Panc1 (cell line): ENCODE measurements at regions not wholly inside any gene's neighbourhood (a gene's known extent, or its start where the extent isn't known, plus 50 kb on each side); places are given as distances from the start of the nearest gene placed in this dataset.

Experiments
- ATAC-seq: fragments of 200-7000 bp; cut with Tn5 transposase; 2 replicates; pipeline ENCODE4 v1.9.1; 2020; ENCODE audit warnings: mild to moderate bottlenecking, moderate library complexity
- BruUV-seq: library from RNA; stranded (reverse); fragments of 400-500 nt; replicated peaks from 2 replicates; lab custom pipeline; 2021; lab: Mats Ljungman, UMichigan
- CTCF ChIA-PET: fragments of 300-600 bp; sonication (Branson Sonifier 250); formaldehyde crosslinking; loops from one replicate; lab custom pipeline; 2022; ENCODE audit warnings: antibody characterized with exemption; lab: Charles Lee
- POLR2A ChIA-PET: fragments of 300-600 bp; sonication (Branson Sonifier 250); formaldehyde crosslinking; loops from one replicate; lab custom pipeline; 2022; ENCODE audit warnings: antibody characterized with exemption; lab: Charles Lee
- DNase-seq: peaks from one replicate; pipeline ENCODE4 v3.0.0-alpha.2; 2010; ENCODE audit warnings: low read depth, low spot score
- H3K27ac ChIP-seq: 2 replicates; pipeline ENCODE4 v1.5.1; 2011; ENCODE audit warnings: mild to moderate bottlenecking, low read length, inconsistent platforms
- H3K27me3 ChIP-seq: fragments of 200-500 bp; sonication (Bioruptor generic); 2 replicates; pipeline ENCODE4 v1.6.0; 2014; ENCODE audit warnings: low read length, inconsistent platforms; ENCODE audit not compliant: control insufficient read depth, insufficient read depth
- H3K36me3 ChIP-seq: fragments of 200-500 bp; sonication (Bioruptor generic); 2 replicates; pipeline ENCODE4 v1.5.1; 2014; ENCODE audit warnings: inconsistent platforms, mild to moderate bottlenecking, low read length, moderate library complexity; ENCODE audit not compliant: control insufficient read depth, insufficient read depth
- H3K4me1 ChIP-seq: 2 replicates; pipeline ENCODE4 v1.5.1; 2011; ENCODE audit warnings: inconsistent platforms, mild to moderate bottlenecking, low read length, moderate library complexity; ENCODE audit not compliant: control insufficient read depth, insufficient read depth
- H3K4me3 ChIP-seq, 2 experiments: 2 replicates each; pipeline ENCODE4 v1.5.1; 2011 to 2012; ENCODE audit warnings: low read depth in 2 of 2, low read length in 2 of 2, mild to moderate bottlenecking in 2 of 2, inconsistent platforms in 1 of 2, moderate library complexity in 1 of 2
- H3K9me3 ChIP-seq: fragments of 200-500 bp; sonication (Bioruptor generic); 2 replicates; pipeline ENCODE4 v1.5.1; 2014; ENCODE audit warnings: low read depth, mild to moderate bottlenecking, inconsistent platforms, low read length, moderate library complexity; ENCODE audit not compliant: control insufficient read depth, insufficient read depth
- CTCF ChIP-seq: fragments of 450-650 bp; IDR thresholded peaks from 2 replicates; pipeline ENCODE4 v1.5.1; 2017; ENCODE audit warnings: mild to moderate bottlenecking
- POLR2AphosphoS5 ChIP-seq: IDR thresholded peaks from 2 replicates; pipeline ENCODE4 v1.6.1; 2012; ENCODE audit warnings: mild to moderate bottlenecking, low read depth, low read length, moderate library complexity
- SIN3A ChIP-seq: IDR thresholded peaks from 2 replicates; pipeline ENCODE4 v1.6.1; 2012; ENCODE audit warnings: low read depth, mild to moderate bottlenecking, low read length, moderate library complexity, borderline replicate concordance; ENCODE audit not compliant: insufficient read depth
- TCF7L2 ChIP-seq: IDR thresholded peaks from 2 replicates; pipeline ENCODE4 v1.6.1; 2011; ENCODE audit warnings: mild to moderate bottlenecking, low read depth, low read length, inconsistent platforms
- in situ Hi-C: cut with HindIII; loops from 2 replicates; pipeline ENCODE4 v1.10.0; 2016; ENCODE audit warnings: low sequenced_read_pairs, low pct_unique_long_range_greater_than_20kb
- intact Hi-C: fragments of 100-400 bp; cut with micrococcal nuclease; formaldehyde crosslinking; loops from one replicate; pipeline ENCODE4 v1.10.0; 2022; ENCODE audit not compliant: unreplicated experiment
- TF ChIP-seq, protein P1 (sequence below), 2 experiments: IDR thresholded peaks; 2 replicates each; pipeline ENCODE4 v1.6.1; 2011 to 2012; ENCODE audit warnings: low read depth in 2 of 2, control low read depth in 1 of 2, low read length in 1 of 2, mild to moderate bottlenecking in 1 of 2, moderate library complexity in 1 of 2; ENCODE audit not compliant: insufficient read depth in 1 of 2

DNA sequence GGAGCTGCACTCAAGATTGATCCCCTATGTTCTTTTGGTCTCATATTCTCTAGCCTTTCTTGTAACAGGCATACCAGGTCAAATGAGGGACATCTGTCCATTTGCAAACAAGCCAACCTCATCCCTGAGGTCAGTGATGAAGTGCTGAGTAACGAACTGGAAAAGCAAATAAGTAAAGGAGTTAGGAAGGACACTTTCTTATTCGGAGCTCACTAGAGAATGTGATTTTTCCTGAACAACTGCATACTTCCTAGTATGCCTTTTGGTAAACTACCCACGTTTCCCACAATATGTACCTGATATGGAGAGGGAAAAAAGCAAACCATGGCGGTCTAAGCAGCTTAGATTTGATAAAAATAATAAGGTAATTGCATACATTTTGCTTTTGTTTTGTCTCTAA is 91.0 kb upstream of the MYCBP2 start:
- Histone ChIP-seq H3K4me1 (no peaks in the 10 kb centered on the region), H3K36me3 (no peaks in the 10 kb centered on the region), H3K27me3 (no peaks in the 10 kb centered on the region), H3K4me3 (no peak overlapping the region), H3K9me3 (no peaks in the 10 kb centered on the region), H3K27ac (no peak overlapping the region)
- TF ChIP-seq TCF7L2 (no peak), CTCF (no peak), SIN3A (no peak), POLR2AphosphoS5 (no peak)
- TF ChIP-seq, protein P1, sequence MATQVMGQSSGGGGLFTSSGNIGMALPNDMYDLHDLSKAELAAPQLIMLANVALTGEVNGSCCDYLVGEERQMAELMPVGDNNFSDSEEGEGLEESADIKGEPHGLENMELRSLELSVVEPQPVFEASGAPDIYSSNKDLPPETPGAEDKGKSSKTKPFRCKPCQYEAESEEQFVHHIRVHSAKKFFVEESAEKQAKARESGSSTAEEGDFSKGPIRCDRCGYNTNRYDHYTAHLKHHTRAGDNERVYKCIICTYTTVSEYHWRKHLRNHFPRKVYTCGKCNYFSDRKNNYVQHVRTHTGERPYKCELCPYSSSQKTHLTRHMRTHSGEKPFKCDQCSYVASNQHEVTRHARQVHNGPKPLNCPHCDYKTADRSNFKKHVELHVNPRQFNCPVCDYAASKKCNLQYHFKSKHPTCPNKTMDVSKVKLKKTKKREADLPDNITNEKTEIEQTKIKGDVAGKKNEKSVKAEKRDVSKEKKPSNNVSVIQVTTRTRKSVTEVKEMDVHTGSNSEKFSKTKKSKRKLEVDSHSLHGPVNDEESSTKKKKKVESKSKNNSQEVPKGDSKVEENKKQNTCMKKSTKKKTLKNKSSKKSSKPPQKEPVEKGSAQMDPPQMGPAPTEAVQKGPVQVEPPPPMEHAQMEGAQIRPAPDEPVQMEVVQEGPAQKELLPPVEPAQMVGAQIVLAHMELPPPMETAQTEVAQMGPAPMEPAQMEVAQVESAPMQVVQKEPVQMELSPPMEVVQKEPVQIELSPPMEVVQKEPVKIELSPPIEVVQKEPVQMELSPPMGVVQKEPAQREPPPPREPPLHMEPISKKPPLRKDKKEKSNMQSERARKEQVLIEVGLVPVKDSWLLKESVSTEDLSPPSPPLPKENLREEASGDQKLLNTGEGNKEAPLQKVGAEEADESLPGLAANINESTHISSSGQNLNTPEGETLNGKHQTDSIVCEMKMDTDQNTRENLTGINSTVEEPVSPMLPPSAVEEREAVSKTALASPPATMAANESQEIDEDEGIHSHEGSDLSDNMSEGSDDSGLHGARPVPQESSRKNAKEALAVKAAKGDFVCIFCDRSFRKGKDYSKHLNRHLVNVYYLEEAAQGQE (IDR thresholded peaks at IDR 0.05; ENCODE audit: insufficient read depth in 1 of 2, low read depth in 2 of 2, low read length in 1 of 2), result no peak
- POLR2A ChIA-PET, result no interaction called here
- DNase-seq, result no peak
- BruUV-seq, result no TSS peak
- intact Hi-C loops (no loop called here), in situ Hi-C loops (no loop called here)
- CTCF ChIA-PET, result no interaction called here
- no peak for ATAC-seq

DNA sequence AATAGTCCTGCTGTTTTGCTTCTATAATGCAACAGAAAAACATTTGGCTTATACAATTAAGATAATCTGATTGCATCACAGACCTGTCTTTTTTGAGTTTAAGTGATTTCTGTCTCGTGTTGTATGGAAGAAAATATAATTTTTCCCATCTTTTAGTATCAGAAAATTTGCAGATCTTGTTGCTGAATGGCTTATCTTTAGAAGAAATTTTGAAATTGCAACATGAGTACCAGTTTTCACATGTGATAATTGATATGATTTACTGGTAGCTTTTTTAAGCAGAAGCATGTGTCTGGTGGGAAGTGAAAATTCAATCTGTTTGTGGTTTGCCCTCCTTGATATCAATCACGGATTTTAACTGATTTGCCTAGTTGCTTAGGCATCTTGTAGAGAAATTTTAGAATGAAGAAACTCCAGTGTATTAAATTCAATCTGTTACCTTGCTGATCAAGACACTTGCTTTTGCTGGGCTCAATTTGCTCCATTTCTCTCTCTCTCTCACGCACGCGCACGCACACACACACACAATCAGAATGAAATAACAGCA is 89.8 kb upstream of the MYCBP2 start:
- Histone ChIP-seq H3K9me3 (no peaks in the 10 kb centered on the region), H3K36me3 (no peaks in the 10 kb centered on the region), H3K27ac (no peak overlapping the region), H3K4me3 (no peak overlapping the region), H3K27me3 (no peaks in the 10 kb centered on the region), H3K4me1 (no peaks in the 10 kb centered on the region)
- no TSS peak for BruUV-seq
- intact Hi-C loops (no loop called here), in situ Hi-C loops (no loop called here)
- ChIA-PET CTCF (no interaction called here), POLR2A (no interaction called here)
- no peak for TF ChIP-seq SIN3A
- TF ChIP-seq, protein P1 (IDR thresholded peaks at IDR 0.05; ENCODE audit: insufficient read depth in 1 of 2, low read depth in 2 of 2, low read length in 1 of 2), result no peak
- no peak for TF ChIP-seq CTCF
- no peak for TF ChIP-seq TCF7L2
- no peak for TF ChIP-seq POLR2AphosphoS5
- DNase-seq, result no peak
- no peak for ATAC-seq
